HuH-7.5 (cell line): ENCODE measurements at regions not wholly inside any gene's neighbourhood (a gene's known extent, or its start where the extent isn't known, plus 50 kb on each side); places are given as distances from the start of the nearest gene placed in this dataset.

Experiments used
- DNase-seq: peaks from one replicate; pipeline ENCODE4 v3.0.0; 2011; ENCODE audit warnings: low spot score

DNA sequence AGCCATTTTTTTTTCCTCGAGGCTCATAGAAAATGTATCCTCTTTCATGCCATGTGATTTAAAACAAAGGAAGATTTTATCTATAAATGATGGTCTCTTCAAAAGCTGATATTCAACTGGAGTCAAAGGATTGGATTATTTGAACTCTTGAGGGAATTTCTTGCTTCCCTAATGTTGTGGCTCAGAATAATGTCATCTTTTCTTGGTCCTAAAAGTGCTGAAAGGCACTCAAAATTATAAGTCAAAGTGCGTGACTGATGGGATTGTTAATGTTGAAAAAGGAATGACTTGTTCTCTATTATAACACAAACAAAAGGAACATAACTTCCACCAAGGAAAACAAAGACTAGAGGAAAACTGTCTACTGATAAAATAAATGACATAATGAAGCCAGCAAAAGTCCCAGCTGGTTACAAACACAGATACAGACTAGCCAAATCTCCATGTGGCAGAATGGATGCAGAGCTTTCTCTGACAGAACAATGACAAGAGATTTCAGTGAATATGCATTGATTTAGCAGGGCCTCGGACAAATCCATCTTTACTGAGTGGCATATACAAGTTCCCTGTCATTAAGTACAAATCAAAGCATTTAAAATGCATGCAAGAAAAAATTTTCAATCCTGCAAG is 552.6 kb downstream of the GBA3 start:
- DNase-seq = no peak

DNA sequence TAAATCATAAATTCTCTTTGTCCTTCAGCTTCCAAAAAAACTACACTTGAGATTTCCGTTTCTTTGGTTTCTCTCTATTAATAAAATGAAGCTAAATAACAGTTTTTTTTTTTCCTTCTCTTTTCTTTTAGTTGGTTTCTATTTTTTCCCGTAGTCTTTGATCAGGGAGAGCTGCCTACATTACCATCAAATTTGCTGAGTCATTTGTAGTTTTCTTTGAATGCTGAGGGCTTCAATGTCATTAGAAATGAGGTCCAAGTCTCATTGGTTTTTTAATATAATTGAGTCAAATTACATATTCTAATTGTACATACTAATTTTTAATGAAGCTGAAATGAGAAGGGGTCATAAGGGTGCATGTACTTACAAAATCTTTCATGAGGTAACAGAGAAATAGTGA is 550.2 kb downstream of the GBA3 start:
- DNase-seq = no peak

DNA sequence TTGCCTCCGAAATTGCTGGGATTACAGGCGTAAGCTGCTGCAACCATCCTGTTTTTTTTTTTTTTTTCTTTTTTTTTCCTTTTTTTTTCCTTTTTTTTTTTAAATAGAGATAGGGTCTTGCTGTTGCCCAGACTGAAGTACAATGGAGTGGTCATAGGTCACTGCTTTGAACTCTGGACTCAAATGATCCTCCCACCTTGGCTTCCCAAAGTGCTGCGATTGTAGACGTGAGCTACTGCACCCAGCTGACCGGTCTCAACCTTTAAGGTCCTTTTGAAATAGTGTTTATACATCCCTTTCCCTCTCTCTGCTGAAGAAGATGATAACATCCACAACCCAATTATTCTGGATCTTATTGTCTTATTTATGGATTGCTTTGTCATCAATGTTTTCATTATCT is 548.7 kb downstream of the GBA3 start:
- DNase-seq = no peak

DNA sequence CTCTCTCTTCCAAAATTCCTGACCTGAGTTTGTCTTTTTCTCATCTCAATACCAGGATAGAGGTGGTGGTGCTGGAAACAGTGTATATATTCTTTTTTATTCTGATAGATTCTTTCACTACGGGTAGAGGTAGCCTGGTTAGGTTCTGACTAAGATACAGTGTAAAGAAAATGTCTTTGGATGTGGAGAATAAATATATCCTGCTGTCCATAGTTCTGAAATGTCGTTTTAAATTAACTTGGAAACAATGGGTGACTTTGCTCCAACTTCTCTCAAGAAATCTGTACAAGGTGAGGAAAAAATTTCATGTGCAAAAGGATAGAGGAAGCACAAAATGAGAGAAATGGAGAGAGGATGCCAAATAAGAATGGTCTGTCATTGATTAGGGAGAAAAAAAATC is 546.1 kb downstream of the GBA3 start:
- no peak for DNase-seq

DNA sequence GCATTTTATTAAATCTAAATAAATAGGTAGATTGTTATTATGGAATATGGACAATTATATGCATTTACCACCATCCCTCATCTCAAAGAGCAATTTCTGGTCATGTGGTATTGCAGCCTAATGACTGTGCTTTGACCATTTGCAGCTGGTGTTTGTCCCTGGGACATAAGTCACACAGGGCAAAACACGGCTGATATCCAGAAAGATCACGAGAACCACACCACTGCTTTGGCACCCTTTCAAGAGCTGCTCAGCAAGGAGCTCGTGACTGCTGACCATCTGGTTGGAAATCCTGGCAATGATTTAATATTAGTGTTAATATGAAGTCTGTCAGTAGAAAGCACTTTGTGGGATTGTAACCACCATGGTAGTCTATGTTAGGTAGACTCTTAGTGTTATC is 545.0 kb downstream of the GBA3 start:
- DNase-seq = no peak

DNA sequence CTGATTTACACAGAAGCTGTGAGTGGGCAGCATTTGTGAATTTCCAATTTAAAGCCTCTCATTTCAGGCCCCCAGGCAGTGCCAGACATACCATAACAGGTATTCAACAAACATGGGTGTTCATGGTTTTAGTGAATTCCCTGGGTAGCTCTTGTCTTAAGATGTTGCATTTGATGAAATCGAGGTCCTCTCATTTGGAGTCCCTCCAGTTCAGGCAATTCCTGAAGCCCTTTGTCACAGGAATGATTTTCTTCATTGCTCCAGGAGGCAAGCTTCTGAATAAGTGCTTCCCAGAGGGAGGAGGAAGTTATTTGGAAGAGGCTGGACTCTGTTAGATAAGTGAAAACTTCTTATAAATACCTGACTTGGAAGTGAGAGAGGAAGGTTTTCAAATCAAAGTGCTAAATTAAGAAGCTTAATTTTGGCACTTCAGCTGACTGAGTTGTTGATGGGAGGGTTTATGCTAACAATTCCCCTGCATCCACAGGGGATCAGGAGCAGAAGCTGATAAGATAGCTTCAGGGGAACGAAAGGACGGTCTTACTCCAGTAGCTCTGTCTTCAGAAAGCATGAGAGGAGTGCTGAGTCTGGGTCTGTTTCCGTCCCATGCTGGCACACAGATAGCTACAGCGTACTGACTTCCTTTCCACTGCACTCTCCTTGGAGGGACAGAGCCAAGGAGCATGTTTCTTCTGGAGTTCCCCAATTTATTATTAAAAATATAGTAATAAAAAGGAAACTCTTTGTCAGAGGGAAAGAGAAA is 543.1 kb downstream of the GBA3 start:
- no peak for DNase-seq

DNA sequence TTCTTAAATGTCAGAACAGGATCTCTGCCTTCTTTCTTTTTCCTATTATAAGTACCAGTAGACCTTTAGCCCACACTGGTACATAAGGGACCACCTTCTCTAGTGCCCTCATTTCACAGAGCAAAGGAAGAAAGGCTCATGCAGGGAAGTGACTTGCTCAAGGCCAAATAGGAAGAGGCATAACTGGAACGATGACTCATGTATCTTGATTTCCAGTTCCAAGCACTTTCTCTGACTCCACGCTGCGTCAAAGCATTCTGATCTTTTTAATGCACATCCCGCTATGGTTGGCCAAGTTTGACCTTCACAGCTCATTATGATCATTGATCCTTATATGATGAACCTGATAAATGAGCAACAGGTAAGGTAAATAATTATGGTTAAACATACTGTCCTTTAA is 542.0 kb downstream of the GBA3 start:
- DNase-seq = no peak

DNA sequence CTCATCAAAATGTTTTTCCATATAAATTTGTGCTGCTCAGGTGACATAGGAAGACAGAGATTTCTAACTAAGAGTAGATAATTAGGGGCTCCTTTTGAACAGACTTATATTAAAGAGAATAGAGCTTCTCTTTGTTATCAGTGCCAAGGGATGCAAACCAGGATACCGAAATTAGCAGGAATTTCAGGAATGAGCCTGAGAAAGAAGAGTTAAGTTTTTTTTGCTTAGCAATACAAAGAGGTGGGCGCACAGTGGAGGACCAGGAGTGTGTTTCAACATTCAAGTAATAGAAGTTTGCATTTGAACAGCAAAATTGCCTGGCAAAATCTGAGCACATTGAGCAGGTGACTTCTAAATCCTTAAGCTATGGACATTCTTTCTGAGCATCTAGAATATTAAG is 541.3 kb downstream of the GBA3 start:
- DNase-seq = no peak

DNA sequence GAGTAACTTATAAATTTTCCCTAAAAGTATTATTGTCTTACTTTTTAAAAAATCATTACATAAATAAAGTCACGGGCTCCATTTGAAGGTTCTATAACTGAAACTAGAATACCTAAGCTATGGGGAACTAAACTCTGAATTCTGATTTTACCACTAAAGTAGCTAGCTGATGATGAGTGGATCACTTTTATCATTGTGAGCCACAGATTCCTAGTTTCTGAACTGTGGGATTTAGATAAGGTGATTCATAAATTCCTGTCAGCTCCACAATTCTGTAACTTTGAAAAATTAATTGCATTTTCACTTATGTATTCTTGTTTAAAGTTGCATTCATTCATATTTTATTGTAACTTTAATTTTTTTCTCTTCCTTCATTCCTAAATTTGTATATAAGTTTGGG is 540.9 kb downstream of the GBA3 start:
- no peak for DNase-seq

DNA sequence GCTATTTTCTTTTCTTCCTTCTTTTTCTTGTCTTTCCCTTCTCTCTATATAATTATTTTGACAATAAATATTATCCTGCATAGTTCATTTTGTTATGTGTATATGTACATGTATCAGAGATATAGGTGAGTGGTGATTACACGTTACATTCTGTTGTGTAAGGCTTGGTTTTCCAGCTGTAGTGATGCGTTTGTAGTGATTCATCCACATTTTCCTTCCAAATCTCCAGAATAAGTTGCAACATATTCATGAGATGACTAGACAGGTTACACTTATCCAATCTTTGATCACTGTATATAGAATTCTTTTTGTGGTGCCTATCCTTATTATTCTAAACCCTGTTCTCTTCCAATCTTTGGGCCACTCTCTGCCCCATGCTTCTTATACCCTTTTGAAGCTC is 540.2 kb downstream of the GBA3 start:
- DNase-seq = no peak

DNA sequence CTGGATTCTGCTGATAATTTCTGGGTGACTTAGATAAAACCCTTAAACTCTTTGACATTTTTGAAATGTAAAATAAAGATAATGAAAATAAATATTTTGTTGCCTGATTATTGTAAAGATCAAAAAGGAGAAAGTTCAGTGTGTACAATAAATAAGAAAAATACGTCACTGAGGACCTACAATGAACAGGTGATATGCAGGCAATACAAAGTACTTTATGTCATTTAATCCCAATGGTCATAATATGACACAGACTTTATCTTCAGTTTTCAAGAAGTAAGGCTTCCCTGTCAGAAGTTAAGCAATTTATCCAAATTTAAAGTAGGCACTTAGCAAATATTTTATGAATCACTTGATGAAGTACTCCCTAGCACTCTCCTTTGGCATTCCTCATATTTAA is 532.8 kb downstream of the GBA3 start:
- DNase-seq = no peak

DNA sequence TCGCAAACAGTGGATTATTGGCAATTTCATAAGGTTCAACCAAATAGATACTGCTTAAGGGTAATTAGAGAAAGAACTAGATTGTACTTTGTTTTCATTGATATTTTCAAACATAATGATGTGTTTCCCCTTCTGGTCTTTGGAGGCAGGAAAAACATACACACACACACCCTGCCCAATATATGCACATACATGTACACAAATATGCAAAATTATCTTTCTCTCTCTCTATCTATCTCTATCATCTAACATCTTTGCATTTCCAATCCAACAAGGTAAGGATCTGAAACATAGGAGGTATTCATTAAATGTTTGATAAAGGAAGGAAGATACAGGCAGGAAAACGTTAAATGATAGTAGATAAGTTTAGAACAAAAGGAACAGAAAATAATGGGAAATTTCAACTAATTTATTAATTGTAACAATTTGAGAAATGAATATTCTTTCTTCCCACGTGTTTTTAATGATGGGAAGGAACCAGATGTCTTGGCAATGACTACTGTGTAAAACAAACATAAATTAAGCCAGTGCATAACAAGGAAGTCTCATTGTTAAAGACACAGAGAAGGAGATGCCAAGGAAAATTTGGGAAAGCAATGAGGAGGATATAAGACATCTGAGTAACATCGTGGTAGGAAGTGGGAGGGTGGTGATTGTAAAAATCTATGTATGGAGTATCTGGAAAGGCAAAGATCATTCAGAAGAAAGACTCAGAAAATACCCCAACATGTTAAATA is 532.1 kb downstream of the GBA3 start:
- DNase-seq = no peak

DNA sequence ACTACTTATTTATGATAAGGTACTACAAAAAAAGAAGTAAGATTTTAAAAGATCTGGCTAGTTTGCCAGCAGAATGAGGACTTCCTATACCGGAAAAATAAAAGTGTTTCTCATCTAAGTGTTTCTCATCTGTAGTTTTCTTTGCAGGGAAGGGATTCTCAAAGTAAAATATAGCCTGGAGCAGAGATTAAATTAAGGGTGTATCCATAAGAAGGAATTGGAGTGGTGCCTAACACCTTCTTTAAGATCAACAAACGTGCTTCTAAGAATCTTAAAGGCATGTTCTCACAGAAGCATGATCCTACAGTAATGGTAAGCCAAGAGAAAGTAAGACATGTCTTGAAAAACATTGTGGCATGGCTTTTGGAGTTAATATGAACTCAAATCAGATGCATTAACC is 528.2 kb downstream of the GBA3 start:
- DNase-seq = no peak

DNA sequence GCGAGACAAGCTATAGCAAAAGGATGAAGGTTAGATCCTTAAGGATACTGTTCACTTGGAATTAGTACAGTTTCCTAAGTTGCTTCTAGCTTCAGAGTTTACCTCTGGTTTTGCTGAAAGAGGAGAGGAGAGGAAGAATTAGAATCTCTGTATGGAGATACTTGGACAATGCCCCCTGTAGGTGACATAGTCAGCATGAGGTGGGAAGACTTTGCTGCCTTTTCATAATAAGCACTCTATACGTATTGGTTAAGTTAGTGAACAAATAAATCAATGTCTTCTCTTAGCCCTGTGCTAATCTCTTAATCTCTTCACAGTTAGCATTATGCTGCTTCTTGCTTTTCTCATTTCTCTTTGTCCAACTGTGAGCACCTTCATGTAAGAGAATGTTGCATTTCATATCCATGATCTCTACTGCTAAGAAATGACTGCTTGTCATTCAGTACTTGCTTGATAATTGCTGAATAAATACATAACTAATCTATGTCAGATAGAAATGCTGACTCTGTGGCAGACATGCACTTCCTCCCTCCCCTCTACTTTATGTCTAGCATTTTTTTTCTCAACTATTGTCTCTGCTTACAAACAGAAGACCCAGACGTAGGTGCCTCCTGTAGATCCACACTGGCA is 527.2 kb downstream of the GBA3 start:
- DNase-seq = no peak

DNA sequence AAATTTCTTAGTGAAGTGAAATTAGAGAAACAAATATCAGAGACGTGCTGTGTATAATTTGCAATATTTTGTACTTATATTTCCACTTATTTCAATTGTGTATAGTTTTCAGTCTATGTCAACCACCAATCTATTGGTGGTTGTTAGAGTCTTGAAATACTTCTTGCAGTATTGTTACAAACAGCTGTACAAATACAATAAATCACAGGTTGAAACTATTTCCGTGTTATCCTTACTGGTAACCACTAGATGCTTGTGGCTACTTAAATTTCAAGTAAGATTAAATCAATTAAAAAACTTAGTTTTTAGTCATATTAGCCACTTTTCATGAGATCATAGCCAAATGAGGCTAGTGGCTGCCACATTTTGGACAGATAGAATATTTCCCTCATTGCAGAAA is 520.5 kb downstream of the GBA3 start:
- DNase-seq = no peak

DNA sequence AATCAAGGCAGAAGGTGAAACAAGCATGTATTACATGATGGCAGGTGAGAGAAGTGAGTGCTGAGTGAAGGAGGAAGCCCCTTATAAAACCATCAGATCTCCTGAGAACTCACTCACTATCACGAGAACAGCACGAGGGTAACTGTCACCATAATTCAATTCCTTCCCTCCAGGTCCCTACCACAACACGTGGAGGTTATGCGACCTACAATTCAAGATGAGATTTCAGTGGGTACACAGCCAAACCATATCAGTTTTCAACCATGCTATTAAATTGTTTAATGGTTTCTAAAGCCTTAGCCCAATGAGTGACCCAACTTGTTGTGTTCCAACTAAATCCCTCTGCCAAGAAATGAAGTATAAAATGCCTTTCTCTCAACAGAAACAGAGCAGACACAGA is 519.8 kb downstream of the GBA3 start:
- no peak for DNase-seq

DNA sequence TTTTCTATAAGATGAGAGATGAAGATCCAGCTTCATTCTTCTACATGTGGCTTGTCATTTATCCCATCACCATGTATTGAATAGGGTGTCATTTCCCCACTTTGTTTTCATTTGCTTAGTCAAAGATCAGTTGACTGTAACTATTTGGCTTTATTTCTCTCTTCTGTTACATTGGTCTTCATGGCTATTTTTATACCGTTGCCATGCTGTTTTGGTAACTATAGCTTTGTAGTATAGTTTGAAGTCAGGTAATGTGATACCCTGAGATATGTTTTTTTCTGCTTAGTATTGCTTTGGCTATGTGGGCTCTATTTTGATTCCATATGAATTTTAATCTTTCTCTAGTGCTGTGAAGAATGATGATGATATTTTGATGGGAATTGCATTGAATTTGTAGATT is 514.3 kb downstream of the GBA3 start:
- DNase-seq = no peak

DNA sequence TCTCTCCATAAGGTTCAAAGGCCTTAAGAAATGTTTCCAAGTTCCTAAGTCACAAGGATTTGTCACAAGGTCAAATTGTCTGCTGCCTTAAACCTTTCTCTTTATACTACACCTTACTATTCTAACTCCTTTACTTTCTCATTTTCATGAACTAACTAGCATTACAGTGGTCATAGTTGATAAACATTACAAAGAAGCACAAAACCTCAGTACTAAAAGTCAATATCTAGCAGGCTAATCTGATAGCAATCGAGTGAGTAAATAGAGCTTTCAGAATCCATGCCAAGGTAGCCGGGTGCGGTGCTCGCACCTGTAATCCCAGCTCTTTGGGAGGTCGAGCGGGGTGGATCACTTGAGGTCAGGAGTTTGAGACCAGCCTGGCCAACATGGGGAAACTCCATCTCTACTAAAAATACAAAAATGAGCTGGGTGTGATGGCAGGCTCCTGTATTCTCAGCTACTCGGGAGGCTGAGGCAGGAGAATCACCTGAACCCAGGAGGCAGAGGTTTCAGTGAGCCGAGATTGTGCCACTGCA is 510.0 kb downstream of the GBA3 start:
- no peak for DNase-seq

DNA sequence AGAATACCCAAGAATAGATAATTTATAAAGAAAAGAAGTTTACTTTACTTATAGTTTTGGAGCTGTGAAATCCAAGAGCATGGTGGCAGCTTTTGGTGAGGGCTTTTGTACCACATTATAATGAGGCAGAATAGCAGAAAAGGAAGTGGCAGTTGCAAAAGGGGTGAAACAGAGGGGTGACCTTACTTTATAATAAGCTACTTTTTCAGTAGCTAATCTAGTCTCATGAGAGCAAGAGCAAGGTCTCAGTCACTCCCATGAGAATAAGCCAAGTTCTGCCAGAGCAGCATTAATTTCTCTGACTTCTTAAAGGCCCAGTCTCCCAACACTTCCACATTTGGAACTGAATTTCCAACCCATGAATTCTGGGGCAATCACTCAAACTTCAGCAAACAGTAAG is 502.0 kb downstream of the GBA3 start:
- DNase-seq = no peak

DNA sequence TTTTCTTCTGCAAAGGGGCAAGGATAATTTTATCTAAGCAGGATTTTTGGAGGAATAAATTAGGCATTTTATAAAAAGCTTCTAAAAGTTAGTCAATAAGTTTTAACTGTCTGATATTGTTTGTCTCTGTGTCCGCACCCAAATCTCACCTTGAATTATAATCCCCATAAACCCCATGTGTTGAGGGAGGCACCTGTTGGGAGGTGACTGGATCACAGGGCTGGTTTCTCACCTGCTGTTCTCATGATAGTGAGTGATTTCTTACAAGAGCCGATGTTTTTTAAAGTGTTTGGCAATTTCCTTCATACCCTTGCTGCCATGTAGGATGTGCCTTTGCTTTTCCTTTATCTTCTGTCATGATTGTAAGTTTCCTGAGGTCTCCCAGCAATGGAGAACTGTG is 481.4 kb downstream of the GBA3 start:
- no peak for DNase-seq

DNA sequence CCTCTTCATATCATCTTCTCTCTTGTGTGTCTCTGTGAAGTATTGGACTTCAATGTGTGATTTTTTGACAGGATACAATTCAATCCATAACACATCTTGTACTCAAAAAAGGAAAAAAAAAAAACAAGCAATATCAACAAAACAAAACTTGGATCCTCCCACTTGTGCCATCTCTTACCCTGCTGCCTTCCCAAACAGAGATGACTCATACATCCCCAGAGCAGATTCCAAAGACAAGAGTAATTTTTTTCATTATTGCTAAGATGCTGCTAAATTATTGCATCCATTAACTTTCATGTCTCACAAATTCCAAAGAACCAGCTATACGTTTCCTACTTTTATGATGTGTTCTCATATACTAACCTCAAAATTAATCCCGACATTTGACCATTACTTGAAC is 479.2 kb downstream of the GBA3 start:
- no peak for DNase-seq

DNA sequence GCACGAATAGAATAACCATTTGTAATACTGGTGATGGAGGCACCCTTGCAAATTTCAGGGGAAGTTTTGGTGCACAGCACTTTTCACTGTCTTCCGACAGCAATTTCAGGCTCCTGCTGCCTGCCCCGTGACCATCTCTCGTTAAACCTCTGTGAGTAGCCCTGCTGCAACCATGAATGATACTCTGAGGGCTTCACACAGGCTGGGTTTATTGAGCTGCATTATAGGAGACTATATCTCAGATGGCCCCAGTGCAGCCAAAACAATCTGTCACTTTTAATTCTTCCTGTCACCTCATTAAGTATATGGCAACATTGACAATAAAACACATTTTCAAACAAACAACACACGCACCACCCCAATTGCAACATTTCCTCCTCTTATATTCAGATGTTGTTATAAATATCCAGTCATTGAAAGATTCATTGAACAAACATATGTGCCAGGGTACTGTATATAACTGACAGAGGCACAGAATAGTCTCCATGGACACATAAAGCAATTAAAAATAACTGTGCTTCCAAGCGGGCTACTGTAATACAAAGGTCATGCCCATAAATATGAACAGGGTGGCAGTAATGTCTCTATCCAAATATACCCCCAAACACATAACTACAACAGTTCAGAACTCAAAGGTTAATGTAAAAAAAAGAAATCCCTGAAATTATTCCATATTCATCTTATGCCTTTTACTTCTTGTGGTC is 477.0 kb downstream of the GBA3 start:
- DNase-seq = no peak
